H1 (cell line): ENCODE measurements at regions not wholly inside any gene's neighbourhood (a gene's known extent, or its start where the extent isn't known, plus 50 kb on each side); places are given as distances from the start of the nearest gene placed in this dataset.

Experiments used
- CTCF ChIA-PET: fragments of 300-600 bp; sonication (Branson Sonifier 250); formaldehyde crosslinking; loops from one replicate; lab custom pipeline; 2021; ENCODE audit not compliant: partially characterized antibody; lab: Charles Lee
- POLR2A ChIA-PET: fragments of 300-600 bp; sonication (Branson Sonifier 250); formaldehyde crosslinking; loops from one replicate; lab custom pipeline; 2021; ENCODE audit warnings: inconsistent platforms; ENCODE audit not compliant: partially characterized antibody; lab: Charles Lee
- DNase-seq, 2 experiments: peaks; one replicate each; pipeline versions ENCODE4 v3.0.0 to v3.0.0-alpha.2; 2010 to 2022; ENCODE audit warnings: low spot score in 2 of 2, low read depth in 1 of 2, mixed read lengths in 1 of 2
- FAIRE-seq: peaks from 2 replicates; lab custom pipeline; 2011; peaks lifted over from hg19 to GRCh38; lab: Jason Lieb, UNC
- H2AFZ ChIP-seq: 2 replicates; pipeline ENCODE4 v1.8.1; 2012; ENCODE audit warnings: low read length, inconsistent platforms
- H2AK5ac ChIP-seq: 2 replicates; pipeline ENCODE4 v1.6.1; 2013; ENCODE audit warnings: low read depth, low read length
- H2BK120ac ChIP-seq: replicated peaks from 2 replicates; pipeline ENCODE3; 2013; ENCODE audit warnings: low read depth, low read length, inconsistent platforms
- H2BK12ac ChIP-seq: 2 replicates; pipeline ENCODE4 v1.6.1; 2013; ENCODE audit warnings: low read depth, low read length
- H2BK15ac ChIP-seq: 2 replicates; pipeline ENCODE4 v1.6.1; 2013; ENCODE audit warnings: low read length
- H2BK20ac ChIP-seq: 2 replicates; pipeline ENCODE4 v1.6.1; 2013; ENCODE audit warnings: low read length
- H2BK5ac ChIP-seq: 2 replicates; pipeline ENCODE4 v1.6.1; 2013; ENCODE audit warnings: low read depth, low read length
- H3K14ac ChIP-seq: 2 replicates; pipeline ENCODE4 v1.6.1; 2013; ENCODE audit warnings: inconsistent platforms; ENCODE audit not compliant: insufficient read length
- H3K18ac ChIP-seq: 2 replicates; pipeline ENCODE4 v1.6.1; 2013; ENCODE audit warnings: low read length; ENCODE audit errors: extremely low read depth
- H3K23ac ChIP-seq: 2 replicates; pipeline ENCODE4 v1.6.1; 2013; ENCODE audit warnings: inconsistent platforms; ENCODE audit not compliant: insufficient read length
- H3K23me2 ChIP-seq: 2 replicates; pipeline ENCODE4 v1.6.1; 2013; ENCODE audit warnings: low read depth, low read length
- H3K27ac ChIP-seq: 2 replicates; pipeline ENCODE4 v1.6.1; 2011; ENCODE audit warnings: low read depth, low read length, inconsistent platforms
- H3K27me3 ChIP-seq, 4 experiments: replicated peaks in 1 of 4; 1 replicate in 1 of 4; 2 replicates in 3 of 4; pipeline versions ENCODE4 v1.6.1 to v1.8.1; 2011 to 2013; ENCODE audit warnings: low read length in 3 of 4, mild to moderate bottlenecking in 3 of 4, inconsistent platforms in 2 of 4, mixed read lengths in 2 of 4, moderate library complexity in 1 of 4; ENCODE audit not compliant: control insufficient read depth in 3 of 4, insufficient read depth in 3 of 4; ENCODE audit errors: extremely low read depth in 1 of 4
- H3K36me3 ChIP-seq, 4 experiments: 2 replicates each; pipeline versions ENCODE4 v1.6.1 to v1.8.1; 2011 to 2013; ENCODE audit warnings: mild to moderate bottlenecking in 4 of 4, low read length in 3 of 4, moderate library complexity in 2 of 4, control low read depth in 1 of 4, inconsistent platforms in 1 of 4; ENCODE audit not compliant: insufficient read depth in 4 of 4, control insufficient read depth in 2 of 4
- H3K4ac ChIP-seq: replicated peaks from 2 replicates; pipeline ENCODE3; 2013; ENCODE audit warnings: low read length, low read depth, mixed read lengths, inconsistent platforms; ENCODE audit not compliant: insufficient read length
- H3K4me1 ChIP-seq, 4 experiments: replicated peaks in 1 of 4; 1 replicate in 1 of 4; 2 replicates in 3 of 4; pipeline versions ENCODE4 v1.6.1 to v1.8.1; 2011 to 2013; ENCODE audit warnings: low read length in 3 of 4, inconsistent platforms in 2 of 4, mixed read lengths in 1 of 4; ENCODE audit not compliant: insufficient read depth in 4 of 4, control insufficient read depth in 3 of 4
- H3K4me2 ChIP-seq, 2 experiments: 2 replicates each; pipeline versions ENCODE4 v1.6.1 to v1.8.1; 2011 to 2013; ENCODE audit warnings: low read depth in 2 of 2, low read length in 2 of 2, control low read depth in 1 of 2, inconsistent platforms in 1 of 2, mild to moderate bottlenecking in 1 of 2; ENCODE audit not compliant: insufficient read depth in 1 of 2
- H3K4me3 ChIP-seq, 4 experiments: fragments of 200-600, 300-600 bp in 1 of 4; sonication (generic), shearing (Covaris generic), sonication (Bioruptor Twin) in 1 of 4; 2 replicates each; pipeline versions ENCODE4 v1.5.1 to v1.8.1; 2011 to 2016; ENCODE audit warnings: low read length in 4 of 4, low read depth in 3 of 4, control low read depth in 2 of 4, inconsistent platforms in 2 of 4, mild to moderate bottlenecking in 2 of 4, mixed read lengths in 1 of 4, moderate library complexity in 1 of 4; ENCODE audit not compliant: insufficient read depth in 2 of 4; ENCODE audit errors: extremely low read depth in 1 of 4
- H3K56ac ChIP-seq: replicated peaks from 2 replicates; pipeline ENCODE3; 2013; ENCODE audit warnings: low read depth, mild to moderate bottlenecking, mixed read lengths, low read length, inconsistent platforms; ENCODE audit not compliant: insufficient read length
- H3K79me1 ChIP-seq: 2 replicates; pipeline ENCODE4 v1.6.1; 2013; ENCODE audit warnings: low read depth, low read length, control low read depth
- H3K79me2 ChIP-seq, 2 experiments: 2 replicates each; pipeline versions ENCODE4 v1.6.1 to v1.8.1; 2012 to 2013; ENCODE audit warnings: low read length in 2 of 2, mild to moderate bottlenecking in 2 of 2, inconsistent platforms in 1 of 2; ENCODE audit not compliant: insufficient read depth in 2 of 2, control insufficient read depth in 1 of 2
- H3K9ac ChIP-seq, 4 experiments: replicated peaks in 1 of 4; 1 replicate in 1 of 4; 2 replicates in 3 of 4; pipeline versions ENCODE4 v1.6.1 to v1.8.1; 2011 to 2013; ENCODE audit warnings: low read depth in 3 of 4, low read length in 3 of 4, control low read depth in 2 of 4, mild to moderate bottlenecking in 2 of 4, moderate library complexity in 2 of 4, inconsistent platforms in 1 of 4; ENCODE audit errors: extremely low read depth in 1 of 4
- H3K9me3 ChIP-seq, 2 experiments: 2 replicates each; pipeline versions ENCODE4 v1.6.1 to v1.8.1; 2012 to 2013; ENCODE audit warnings: mild to moderate bottlenecking in 2 of 2, moderate library complexity in 2 of 2, control low read depth in 1 of 2, inconsistent platforms in 1 of 2, low read depth in 1 of 2, low read length in 1 of 2, mixed read lengths in 1 of 2; ENCODE audit not compliant: insufficient read depth in 2 of 2
- H4K20me1 ChIP-seq, 2 experiments: replicated peaks in 1 of 2; 2 replicates each; pipeline versions ENCODE3 to v1.8.1; 2011 to 2013; ENCODE audit warnings: inconsistent platforms in 2 of 2, low read length in 2 of 2, mild to moderate bottlenecking in 1 of 2; ENCODE audit not compliant: insufficient read depth in 2 of 2, control insufficient read depth in 1 of 2
- H4K5ac ChIP-seq: 2 replicates; pipeline ENCODE4 v1.6.1; 2013; ENCODE audit warnings: low read length, low read depth, mixed read lengths, inconsistent platforms; ENCODE audit not compliant: insufficient read length
- H4K8ac ChIP-seq: 2 replicates; pipeline ENCODE4 v1.8.0; 2013; ENCODE audit warnings: mild to moderate bottlenecking, moderate library complexity, low read length, inconsistent platforms; ENCODE audit not compliant: insufficient read depth; ENCODE audit errors: extremely low read depth
- H4K91ac ChIP-seq: replicated peaks from 2 replicates; pipeline ENCODE3; 2013; ENCODE audit warnings: low read length, mixed read lengths, inconsistent platforms; ENCODE audit not compliant: insufficient read length
- BRCA1 ChIP-seq: IDR thresholded peaks from 2 replicates; pipeline ENCODE4 v1.6.1; 2012; ENCODE audit warnings: low read depth, low read length, improper control_type of control experiment
- CTBP2 ChIP-seq: IDR thresholded peaks from 2 replicates; pipeline ENCODE4 v1.7.0; 2011; ENCODE audit warnings: borderline replicate concordance, mild to moderate bottlenecking, moderate library complexity, mixed read lengths, low read length; ENCODE audit not compliant: insufficient read depth, insufficient read length
- FOSL1 ChIP-seq: IDR thresholded peaks from 2 replicates; pipeline ENCODE4 v1.6.1; 2011; ENCODE audit warnings: mild to moderate bottlenecking, low read depth, low read length, moderate library complexity; ENCODE audit not compliant: insufficient read depth
- HDAC6 ChIP-seq: IDR thresholded peaks from one replicate; pipeline ENCODE4 v1.7.1; 2012; ENCODE audit warnings: low read depth, mild to moderate bottlenecking, inconsistent platforms, low read length, moderate library complexity
- NANOG ChIP-seq: IDR thresholded peaks from 2 replicates; pipeline ENCODE4 v1.6.1; 2011; ENCODE audit warnings: low read length, low read depth, mild to moderate bottlenecking, inconsistent platforms; ENCODE audit not compliant: insufficient read depth, poor library complexity, severe bottlenecking
- RAD21 ChIP-seq, 2 experiments: IDR thresholded peaks in 1 of 2; conservative IDR thresholded peaks in 1 of 2; 2 replicates each; pipeline ENCODE4 v1.6.1; 2011; ENCODE audit warnings: low read depth in 2 of 2, low read length in 2 of 2, improper control_type of control experiment in 1 of 2, inconsistent platforms in 1 of 2, mild to moderate bottlenecking in 1 of 2, moderate library complexity in 1 of 2
- SIRT6 ChIP-seq: IDR thresholded peaks from one replicate; pipeline ENCODE4 v1.7.1; 2012; ENCODE audit warnings: low read length, inconsistent platforms
- SIX5 ChIP-seq: IDR thresholded peaks from 2 replicates; pipeline ENCODE4 v1.6.1; 2011; ENCODE audit warnings: mild to moderate bottlenecking, low read depth, low read length
- SP2 ChIP-seq: IDR thresholded peaks from 2 replicates; pipeline ENCODE4 v1.6.1; 2012; ENCODE audit warnings: mild to moderate bottlenecking, low read length, inconsistent platforms
- TCF12 ChIP-seq: IDR thresholded peaks from 2 replicates; pipeline ENCODE4 v1.6.1; 2011; ENCODE audit warnings: low read depth, mild to moderate bottlenecking, low read length
- ZNF274 ChIP-seq: IDR thresholded peaks from 2 replicates; pipeline ENCODE4 v1.7.0; 2012; ENCODE audit warnings: low read length, borderline replicate concordance; ENCODE audit errors: extremely low read depth
- WGBS, 2 experiments: shearing (Covaris generic) in 1 of 2; methylation state at CpG; one replicate each; pipeline versions ENCODE4 v1.1.6 to v1.1.7; 2013 to 2015; ENCODE audit warnings: low lambda C conversion rate in 2 of 2, mixed read lengths in 2 of 2, inconsistent platforms in 1 of 2, low coverage in 1 of 2, missing lambda C conversion rate in 1 of 2; ENCODE audit not compliant: insufficient replicate concordance in 2 of 2, insufficient coverage in 1 of 2, insufficient read length in 1 of 2; ENCODE audit errors: extremely low coverage in 1 of 2, missing lambda C conversion rate in 1 of 2; 5-methylcytosine and 5-hydroxymethylcytosine counted together
- TF ChIP-seq, protein P1 (sequence below): IDR thresholded peaks from 2 replicates; pipeline ENCODE4 v1.6.1; 2011; ENCODE audit warnings: low read length, improper control_type of control experiment

DNA sequence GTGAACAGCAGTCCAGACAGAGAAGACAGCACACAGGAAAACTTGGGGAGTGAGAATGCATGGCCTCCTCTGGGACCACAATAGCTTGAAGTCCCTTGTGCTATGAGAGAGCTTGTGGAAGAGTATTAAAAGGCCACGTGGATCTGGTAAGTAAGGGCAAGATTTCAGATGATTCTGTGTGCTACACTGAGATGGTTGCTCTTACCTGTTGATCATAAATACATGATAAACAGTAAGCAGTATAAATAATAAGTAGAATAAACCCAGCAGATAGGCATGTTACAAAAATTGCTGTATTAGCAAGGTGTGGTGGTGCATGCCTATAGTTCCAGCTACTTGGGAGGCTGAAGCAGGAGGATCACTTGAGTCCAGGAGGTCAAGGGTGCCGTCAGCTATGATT, 150.4 kb upstream of the ZC3H11B start:
- H3K4me1 ChIP-seq, result no peaks in the 10 kb centered on the region
- H3K23me2 ChIP-seq, result no peaks in the 10 kb centered on the region
- no peak overlapping the region for H3K27ac ChIP-seq
- no peak for FAIRE-seq
- H3K79me2 ChIP-seq, result no peaks in the 10 kb centered on the region
- no peak overlapping the region for H2BK12ac ChIP-seq
- no peak overlapping the region for H2BK20ac ChIP-seq
- no peak overlapping the region for H3K18ac ChIP-seq
- H3K23ac ChIP-seq, result no peak overlapping the region
- no peak for DNase-seq
- no peak overlapping the region for H3K4ac ChIP-seq
- no peak overlapping the region for H2AK5ac ChIP-seq
- no peak overlapping the region for H4K91ac ChIP-seq
- H2BK15ac ChIP-seq, result no peak overlapping the region
- H4K20me1 ChIP-seq, result no peaks in the 10 kb centered on the region
- H2AFZ ChIP-seq, result no peak overlapping the region
- H3K4me3 ChIP-seq, result no peak overlapping the region
- H3K14ac ChIP-seq, result no peak overlapping the region
- H3K27me3 ChIP-seq, result no peaks in the 10 kb centered on the region
- H4K8ac ChIP-seq, result no peak overlapping the region
- no peak overlapping the region for H3K9ac ChIP-seq
- no peak overlapping the region for H3K56ac ChIP-seq
- no peak overlapping the region for H3K4me2 ChIP-seq
- TF ChIP-seq FOSL1 (no peak), SP2 (no peak), BRCA1 (no peak), RAD21 (IDR thresholded peaks at IDR 0.05 in 1 of 2, conservative IDR thresholded peaks at IDR 0.05 in 1 of 2; ENCODE audit: low read depth in 2 of 2, low read length in 2 of 2) (no peak), SIRT6 (no peak), SIX5 (no peak), NANOG (no peak), TCF12 (no peak), HDAC6 (no peak), CTBP2 (no peak), ZNF274 (no peak)
- TF ChIP-seq, protein P1, sequence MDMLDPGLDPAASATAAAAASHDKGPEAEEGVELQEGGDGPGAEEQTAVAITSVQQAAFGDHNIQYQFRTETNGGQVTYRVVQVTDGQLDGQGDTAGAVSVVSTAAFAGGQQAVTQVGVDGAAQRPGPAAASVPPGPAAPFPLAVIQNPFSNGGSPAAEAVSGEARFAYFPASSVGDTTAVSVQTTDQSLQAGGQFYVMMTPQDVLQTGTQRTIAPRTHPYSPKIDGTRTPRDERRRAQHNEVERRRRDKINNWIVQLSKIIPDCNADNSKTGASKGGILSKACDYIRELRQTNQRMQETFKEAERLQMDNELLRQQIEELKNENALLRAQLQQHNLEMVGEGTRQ, result no peak
- POLR2A ChIA-PET, result no interaction called here
- no peaks in the 10 kb centered on the region for H3K9me3 ChIP-seq
- H2BK5ac ChIP-seq, result no peak overlapping the region
- H3K79me1 ChIP-seq, result no peaks in the 10 kb centered on the region
- 80% methylated on average over 2 of the region's 2 CpGs; no CpG with 5 or more reads in 1 of the 2 experiments for WGBS, 2 experiments
- no peak overlapping the region for H4K5ac ChIP-seq
- no peak overlapping the region for H2BK120ac ChIP-seq
- no peaks in the 10 kb centered on the region for H3K36me3 ChIP-seq
- CTCF ChIA-PET, result no interaction called here
